IPS DF 19.7 (cell line): ENCODE measurements at regions not wholly inside any gene's neighbourhood (a gene's known extent, or its start where the extent isn't known, plus 50 kb on each side); places are given as distances from the start of the nearest gene placed in this dataset.
"Not testable (repeated sequence)": the region's sequence is repeated elsewhere in the genome, so short reads cannot be mapped to it uniquely, and the experiment has no call there.

Source experiments
- DNase-seq: peaks from one replicate; pipeline ENCODE4 v3.0.0-alpha.2; 2013; ENCODE audit warnings: low read depth, low spot score

DNA sequence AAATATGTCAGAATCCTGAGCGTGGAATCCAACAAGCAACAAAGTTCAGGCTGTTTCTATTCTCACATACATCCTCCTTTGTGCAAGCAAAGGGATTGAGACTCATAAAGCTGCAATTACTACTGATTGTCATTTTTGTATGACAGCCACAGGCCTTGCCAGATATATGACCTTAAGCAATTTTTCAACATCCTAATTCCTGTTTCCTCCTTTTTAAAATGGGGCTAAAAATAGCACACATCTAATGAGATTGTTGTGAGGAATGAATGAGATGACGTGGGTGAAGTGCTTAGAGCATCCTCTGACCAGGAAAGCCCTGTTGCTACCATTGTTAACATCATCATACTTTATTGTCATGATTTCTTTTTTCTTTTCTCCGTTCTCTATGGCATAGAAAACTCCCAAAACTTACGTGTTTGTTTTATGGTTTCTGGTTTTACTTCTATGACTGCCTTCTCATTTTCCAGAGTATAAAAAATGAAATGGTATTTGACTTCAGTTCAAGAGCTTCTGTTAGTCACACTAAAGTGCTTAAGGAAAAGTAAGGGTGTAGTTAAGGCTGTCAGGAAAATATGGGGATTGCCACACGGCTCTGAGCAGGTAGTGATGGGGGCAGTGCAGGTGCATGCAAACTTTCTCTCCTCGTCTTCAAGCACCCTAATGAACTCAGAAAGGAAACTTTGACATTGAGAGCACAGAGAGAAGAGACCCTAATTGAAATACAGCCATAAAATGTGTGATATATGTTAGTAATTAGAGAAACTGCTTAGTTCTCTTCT is 590.6 kb upstream of the NETO1 start:
- no peak for DNase-seq

DNA sequence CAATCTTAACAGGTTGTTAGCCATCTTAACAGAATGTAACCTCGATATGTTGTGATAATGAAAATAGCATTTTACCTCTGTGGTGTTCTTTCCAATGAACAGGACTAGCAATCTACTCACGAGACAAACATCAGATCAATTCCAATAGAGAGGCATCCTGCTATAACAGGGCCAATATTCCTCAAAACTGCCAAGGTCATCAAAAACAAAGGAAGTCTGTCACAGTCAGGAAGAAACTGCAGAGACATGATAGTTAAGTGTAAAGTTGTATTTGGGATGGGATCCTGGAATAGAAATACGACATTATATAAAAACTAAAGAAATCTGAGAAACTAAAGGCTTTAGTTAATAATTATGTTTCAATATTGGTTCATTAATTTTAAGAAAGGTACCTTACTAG is 588.9 kb upstream of the NETO1 start:
- DNase-seq: no peak

DNA sequence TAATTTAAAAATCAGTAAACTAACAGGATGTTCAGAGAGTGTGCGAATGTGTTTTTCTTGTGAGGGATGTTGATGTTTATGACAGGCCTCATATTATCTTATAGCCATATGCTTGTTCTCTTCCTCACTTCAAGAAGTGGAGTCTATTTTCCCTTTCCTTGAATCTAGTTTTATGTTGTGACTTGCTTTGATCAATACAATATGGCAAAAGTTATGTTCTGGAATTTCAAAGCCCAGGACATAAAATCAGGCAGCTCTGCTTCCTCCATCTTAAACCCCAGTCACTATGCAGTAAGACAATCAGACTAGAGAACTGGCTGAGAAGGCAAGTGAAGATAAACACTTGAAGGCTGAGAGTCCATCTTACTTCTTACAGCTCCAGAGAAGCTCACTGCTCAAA is 585.1 kb upstream of the NETO1 start:
- DNase-seq: no peak

DNA sequence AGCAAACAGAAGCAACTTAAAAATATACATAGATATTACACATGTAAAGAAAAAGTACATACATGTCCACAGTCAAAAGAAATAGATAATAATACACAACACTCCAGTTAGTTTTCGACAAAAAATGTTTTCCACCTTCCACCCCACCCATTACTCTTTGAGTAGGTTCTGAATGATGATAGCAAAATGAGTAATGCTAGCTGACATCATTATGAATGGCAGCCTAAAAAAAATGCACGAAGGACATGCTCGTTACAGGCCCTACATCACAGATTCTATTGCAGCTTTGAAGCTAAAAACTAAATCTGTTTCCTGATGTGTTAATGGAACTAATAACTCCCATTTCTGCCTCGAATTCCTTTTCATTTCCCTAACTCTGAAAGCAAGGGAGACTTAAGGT is 578.7 kb upstream of the NETO1 start:
- DNase-seq: no peak

DNA sequence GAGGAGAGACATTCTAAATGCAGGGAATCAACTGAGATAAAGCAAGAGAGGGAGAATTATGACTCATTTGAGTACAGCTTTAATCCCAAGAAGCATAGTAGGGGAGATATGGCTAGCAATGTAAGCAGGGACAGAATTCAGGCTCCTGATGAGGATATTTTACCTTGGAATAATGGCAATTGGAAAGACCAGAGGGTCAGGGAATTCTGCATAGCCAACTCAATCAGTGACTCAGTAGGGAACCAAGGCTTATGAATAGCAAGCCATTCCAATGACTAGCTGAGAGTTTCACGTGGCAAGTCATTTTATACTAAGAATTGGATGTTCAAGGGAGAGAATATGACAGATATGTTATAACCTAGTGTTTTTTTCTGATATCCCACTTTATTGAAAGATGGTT is 563.8 kb upstream of the NETO1 start:
- DNase-seq: peak; percentile 54

DNA sequence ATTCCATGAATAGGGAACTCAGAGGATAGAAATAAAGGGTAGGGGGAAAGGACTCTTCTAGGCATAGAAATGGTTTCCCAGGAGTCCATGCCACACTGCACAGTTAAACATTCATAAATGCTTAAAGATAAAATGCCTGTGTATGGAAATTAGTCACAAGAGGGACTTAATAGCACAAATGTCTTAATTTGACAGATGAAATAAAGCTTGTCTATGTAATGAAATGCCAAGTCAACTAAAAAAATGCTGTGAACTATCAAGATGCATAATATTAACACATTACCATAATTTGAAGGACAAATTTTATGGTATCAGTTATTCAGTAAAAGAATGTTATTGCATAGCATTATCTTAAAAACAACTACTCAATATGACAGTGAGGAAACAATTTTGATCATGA is 553.2 kb upstream of the NETO1 start:
- no peak for DNase-seq

DNA sequence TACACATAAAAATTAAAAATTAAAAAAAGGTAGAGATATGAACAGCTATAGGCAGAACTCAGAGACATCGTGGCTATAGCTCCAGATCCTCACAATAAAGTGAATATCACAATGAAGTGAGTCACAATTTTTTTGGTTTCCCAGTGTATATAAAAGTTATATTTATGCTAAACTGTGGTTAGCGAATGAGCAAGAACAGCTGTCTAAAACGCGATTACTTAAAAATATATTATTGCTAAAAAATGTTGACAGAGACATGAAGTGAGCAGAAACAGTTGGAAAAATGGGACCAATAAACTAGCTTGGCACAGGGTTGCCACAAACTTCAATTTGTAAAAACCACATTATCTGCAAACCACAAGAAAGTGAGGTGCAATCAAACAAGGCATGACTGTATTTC is 551.7 kb upstream of the NETO1 start:
- no peak for DNase-seq

DNA sequence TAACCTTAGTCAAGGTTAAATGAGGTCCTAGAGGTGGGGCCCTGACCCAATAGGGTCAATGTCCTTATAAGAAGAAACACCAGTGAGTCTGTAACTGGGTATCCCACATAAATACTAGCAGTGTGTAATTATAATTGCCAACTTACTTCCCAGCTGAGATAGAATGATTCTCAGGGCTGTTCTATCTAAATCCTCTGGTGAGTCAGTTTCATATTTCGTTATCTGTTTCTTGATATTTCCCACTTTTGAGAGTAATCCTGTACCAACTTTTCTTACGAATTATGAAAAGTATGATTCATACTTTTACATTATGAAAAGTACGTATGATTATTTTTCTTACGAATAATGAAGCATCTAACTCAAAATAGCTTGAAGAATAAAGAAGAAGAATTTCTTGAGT is 546.8 kb upstream of the NETO1 start:
- no peak for DNase-seq

DNA sequence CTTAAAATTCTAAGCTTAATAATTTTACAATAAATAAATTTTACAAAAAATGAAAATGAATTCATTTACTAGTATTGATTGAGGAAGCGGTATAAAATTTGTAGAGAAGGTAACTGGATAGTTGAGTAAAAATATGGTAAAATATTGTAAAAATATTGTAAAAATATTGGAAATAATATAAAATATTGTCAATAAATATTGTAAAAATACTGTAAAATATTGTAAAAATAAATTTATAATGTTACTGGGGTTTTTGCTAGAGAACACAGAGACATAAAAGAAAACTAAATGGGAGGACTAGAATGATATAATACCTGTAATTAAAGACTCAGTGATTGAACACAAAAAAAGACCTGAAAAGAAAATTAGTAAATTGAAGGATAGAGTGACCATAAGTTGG is 546.3 kb upstream of the NETO1 start:
- DNase-seq: no peak

DNA sequence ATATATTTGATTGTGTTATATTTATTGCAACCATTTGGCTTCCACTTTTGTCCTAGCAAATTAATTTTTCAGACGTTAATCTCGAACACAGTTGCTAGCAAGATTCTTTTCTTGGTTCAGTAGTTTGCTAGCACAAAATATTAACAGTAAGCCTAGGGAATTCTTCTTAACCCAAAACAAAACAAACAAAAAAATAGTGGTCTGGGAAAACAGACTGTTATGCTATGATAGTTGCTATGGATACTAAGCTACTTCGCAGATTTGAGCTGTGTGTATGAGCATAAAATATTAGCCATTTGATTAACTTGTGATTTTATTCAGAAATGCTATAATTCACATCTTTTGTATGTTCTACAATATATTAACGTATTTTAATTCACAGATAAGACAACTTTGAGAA is 541.5 kb upstream of the NETO1 start:
- DNase-seq: no peak

DNA sequence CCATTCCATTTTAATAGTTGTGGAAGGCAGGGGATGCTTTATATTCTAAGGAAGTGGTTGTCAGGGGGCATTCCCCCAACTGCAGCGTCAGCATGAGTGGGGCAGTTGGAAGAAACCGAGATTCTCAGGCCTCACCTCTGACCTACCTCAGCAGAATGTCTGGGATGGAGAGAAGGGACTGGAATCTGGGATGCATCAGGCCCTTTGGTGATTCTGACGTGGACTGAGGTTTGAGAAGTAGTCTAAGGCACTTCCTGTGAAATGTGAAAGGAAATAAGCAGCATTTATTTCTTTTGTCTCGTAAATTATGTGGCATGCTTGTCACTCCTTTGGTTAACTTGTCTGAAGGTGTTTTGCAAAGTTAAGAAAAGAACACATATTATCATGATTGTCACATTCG is 540.7 kb upstream of the NETO1 start:
- peak; percentile 60 for DNase-seq

DNA sequence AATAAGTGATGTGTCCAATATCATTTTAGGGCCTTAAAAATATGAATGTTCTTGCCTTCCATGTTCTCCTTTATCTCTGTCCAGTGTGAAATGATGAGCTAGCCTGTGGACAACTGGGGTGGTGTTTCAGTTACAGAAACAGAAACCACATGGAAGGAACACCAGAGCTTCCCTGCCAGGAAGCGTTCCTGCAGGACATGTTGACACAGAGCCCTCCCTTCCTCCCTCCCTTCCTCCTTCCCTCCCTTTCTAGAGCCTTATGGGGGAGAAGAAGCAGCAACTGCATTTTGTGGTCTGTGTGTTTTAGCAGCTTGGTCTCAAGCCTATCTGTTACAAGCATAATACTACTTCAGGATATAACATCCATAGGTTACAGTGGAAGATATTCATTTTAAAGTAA is 539.7 kb upstream of the NETO1 start:
- DNase-seq: no peak

DNA sequence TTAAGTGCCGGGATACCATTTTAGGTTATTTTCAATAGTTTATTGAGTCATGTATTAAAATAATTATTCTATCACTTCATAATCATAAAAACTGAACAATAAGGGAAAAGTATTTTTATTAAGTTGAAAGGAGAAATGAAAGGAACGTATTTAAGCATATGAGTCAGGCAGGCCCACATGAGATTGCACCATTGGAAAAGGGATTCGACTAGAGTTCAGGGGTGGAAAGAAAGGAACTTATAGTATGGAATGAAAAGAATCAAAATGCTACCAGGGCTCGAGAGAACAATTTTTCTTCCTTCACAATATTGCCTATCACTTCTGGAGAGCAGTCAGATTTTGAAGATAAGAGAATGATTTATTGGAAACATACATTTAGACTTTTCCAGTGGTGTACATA is 516.5 kb upstream of the NETO1 start:
- no peak for DNase-seq

DNA sequence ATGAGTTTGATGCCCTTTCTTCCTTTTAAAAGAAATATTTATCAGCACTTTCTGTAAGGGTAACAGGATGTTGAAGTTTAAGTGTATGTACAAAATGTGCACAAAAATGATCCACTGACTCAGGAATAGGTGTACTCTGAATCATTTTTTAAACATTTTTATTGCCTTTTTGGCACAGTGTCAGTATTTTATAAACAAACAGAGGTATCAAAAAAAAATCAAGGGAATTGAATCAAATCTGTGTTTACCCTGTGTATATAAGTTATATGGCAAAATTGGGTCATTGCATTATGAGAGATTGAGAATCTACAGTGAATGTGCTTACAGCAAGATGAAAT is 513.9 kb upstream of the NETO1 start:
- DNase-seq: no peak

DNA sequence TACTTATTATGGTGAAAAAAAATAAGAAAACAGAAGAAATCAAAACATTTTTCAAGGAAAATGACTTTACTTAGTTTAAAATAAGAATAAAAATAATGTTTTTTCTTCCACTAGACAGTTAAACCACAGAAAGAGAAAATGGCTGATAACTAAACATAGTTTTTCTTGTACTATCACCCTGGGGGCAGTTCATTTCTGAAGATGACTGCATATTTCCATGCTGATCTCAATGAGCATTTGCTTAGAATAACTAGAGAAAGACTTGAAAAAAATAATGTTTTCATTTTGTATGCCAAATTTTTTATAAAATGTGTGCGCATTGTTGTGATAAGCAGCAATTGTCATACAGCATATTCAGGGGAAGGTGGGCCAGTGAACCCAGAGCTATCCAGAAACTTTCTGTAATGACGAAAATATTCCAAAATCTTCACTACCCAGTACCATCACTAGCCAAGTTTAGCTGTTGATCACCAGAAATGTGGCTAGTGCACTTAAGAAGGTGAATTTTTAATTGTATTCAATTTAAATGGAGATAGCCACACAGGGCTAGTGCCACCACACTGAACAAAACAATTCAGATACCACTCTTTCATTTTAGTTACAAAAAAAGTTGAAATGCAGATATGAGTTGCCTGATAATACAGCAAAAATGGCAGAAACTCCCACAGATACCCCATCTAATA is 513.4 kb upstream of the NETO1 start:
- DNase-seq: no peak

DNA sequence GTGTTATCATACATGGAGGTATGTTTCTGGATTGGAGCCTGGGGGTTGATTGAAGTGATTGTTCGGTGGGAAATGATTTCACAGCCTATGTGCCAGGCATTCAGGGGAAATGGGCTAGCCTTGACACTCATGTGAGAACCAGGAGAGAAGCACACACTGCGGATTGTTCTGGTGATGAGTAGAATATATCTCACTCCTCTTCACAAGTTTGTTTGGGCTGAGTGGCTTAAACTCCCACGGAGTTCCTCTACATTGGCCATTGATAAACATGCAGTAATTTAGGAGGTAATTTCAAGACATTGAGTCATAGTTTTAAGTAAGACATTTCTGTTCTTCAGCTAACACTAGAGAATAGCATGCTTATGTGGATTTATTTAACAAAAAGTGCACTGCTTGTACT is 498.9 kb upstream of the NETO1 start:
- DNase-seq: no peak

DNA sequence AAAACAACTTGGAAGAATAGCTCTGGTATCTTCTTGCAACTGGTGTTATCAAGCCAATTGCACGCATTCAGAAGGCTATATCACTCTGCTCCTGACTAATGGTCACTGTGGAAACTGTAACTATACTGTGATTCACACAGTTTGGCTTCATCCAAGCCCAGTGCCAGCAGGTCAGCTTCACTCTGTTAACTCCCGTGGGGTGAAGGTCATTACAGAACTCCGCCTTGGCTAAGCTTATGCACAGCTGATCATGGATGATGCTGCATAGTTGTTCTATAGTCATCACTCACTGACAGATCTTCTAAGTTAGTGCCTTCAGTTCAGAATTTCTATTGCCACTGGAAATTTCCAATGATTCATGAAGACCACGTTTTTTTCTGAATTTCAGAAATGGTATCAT is 497.2 kb upstream of the NETO1 start:
- DNase-seq: no peak

DNA sequence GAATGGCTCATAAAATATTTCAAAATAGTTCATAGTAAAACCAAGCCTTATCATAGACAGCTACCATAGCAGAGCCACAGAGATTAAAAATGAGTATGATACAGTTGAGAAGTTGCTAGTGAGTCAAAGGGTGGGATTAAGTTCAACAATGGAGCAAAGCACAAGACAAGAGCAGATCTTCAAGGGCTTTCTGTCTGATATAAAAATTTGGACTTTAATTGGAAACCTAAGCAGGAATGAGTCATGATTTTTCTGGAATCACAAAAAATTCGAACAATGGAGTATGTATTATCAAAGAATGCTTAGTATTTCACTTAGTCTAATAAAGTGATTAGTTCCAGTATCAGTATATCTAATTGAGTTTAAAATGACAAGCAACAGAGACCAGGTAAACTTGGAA is 487.3 kb upstream of the NETO1 start:
- DNase-seq: no peak

DNA sequence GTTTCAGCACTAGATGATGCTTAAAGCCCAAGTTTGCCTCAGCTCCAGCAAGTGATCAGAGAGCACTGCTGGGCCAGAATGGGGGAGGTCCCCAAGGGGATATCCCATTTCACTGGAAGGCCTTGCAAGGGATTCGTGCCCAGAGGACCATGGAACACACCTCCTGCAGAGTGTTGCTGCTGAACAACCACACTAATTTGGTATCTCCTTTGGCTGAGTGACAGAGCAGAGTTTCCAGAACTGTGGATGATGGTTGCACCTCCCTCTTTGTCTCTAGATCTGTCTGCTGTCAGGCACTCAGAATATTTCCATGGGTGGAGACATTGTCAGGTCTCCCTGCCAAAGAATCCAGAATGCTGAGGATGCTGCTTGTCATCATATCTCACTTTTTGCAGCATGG is 484.8 kb upstream of the NETO1 start:
- DNase-seq: no peak

DNA sequence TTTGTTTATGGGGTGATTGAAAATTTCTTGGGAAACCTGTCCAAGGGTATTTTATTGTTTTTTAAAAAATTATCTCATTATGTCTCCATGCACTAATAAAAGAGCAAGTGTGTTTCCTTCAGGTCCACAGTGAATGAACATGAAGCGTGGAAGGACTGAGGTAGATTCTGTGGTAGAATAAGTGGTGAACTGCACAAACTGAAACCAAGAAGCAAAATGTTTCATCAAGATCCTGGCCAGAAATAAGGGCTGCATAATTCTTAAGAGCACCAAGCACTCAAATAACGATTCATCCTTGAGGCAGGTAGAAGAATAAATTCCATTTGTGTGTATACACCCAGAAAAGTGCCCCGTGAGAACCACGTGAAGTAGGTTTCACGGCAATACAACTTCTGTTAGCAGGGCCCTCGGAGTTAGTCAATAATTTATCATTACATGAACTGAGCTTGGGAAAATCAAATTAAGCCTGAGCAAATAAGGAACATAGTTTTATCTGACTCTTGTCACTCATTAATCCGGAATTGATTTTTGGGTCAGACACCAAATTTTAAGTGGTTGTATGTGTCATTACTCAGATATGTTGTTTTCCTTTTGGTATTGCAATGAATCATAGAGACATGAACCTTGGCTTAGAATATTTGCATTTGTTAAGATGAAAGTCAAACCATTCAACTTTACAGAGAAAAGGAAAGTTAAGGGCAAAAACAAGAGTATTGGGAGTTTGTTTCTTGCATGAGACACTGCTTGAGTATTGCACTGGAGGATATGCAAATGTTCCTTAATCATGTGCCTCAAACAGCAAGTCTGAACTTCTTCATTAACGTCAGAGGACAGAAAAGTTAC is 472.6 kb upstream of the NETO1 start:
- DNase-seq: no peak

DNA sequence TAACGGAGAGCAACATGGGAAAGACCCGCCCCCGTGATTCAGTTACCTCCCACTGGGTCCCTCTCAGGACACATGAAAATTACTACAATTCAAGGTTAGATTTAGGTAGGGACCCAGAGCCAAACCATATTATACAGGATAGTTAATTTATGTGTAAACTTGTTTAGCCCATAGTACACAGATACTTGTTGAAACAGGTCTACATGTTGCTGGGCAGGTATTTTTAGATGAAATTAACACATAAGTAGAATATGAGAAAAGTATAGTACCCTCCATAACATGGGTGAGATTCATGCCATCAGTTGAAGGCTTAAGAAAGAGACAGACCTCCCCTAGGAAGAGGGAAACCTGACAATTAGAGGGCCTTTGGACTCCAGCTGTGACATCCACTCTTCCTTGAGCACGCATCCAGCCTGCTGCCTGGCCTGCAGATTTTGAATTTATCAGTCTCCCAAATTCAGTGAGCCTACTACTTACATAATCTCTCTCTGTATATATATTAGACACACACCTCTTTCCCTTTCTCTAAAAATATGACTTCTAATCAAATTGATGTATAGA is 463.5 kb upstream of the NETO1 start:
- peak; percentile 15 for DNase-seq

DNA sequence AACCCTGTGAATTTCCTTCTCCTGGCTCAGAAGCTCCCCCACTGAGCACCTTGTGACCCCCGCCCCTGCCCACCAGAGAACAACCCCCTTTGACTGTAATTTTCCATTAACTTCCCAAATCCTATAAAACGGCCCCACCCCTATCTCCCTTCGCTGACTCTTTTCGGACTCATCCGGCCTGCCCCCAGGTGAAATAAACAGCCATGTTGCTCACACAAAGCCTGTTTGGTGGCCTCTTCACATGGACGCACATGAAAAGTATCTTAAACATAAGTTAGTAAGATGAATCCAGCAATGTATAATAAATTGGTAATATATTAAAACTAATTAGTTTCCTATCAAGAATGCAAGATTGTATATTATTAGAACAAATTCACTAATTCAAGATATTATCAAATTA is 462.3 kb upstream of the NETO1 start:
- not testable (repeated sequence) for DNase-seq
